ENCODE measurements at regions not wholly inside any gene's neighbourhood (a gene's known extent, or its start where the extent isn't known, plus 50 kb on each side); places are given as distances from the start of the nearest gene placed in this dataset.

- no peak for ATAC-seq (ENCODE audit: low FRiP score in 2 of 2)
- H3K4me3 ChIP-seq, result no peak overlapping the region
- H3K36me3 ChIP-seq, result no peaks in the 10 kb centered on the region
- H3K9me3 ChIP-seq, result no peaks in the 10 kb centered on the region
- H3K4me1 ChIP-seq, result no peaks in the 10 kb centered on the region
- no peak for TF ChIP-seq EP300 (IDR thresholded peaks at IDR 0.05)
- no peak for TF ChIP-seq CTCF (IDR thresholded peaks at IDR 0.05)
- TF ChIP-seq POLR2A (IDR thresholded peaks at IDR 0.05), result no peak
- no peak for TF ChIP-seq POLR2AphosphoS5 (IDR thresholded peaks at IDR 0.05)
- no peak for DNase-seq
- no peaks in the 10 kb centered on the region for H3K27me3 ChIP-seq
- H3K27ac ChIP-seq, result no peak overlapping the region
- WGBS, 2 donors, result 77 to 85% methylated on average over 2 of the region's 2 CpGs
Observed at GRCh38 chr1:71269179-71269578, 188.3 kb upstream of the ZRANB2 start.

DNA sequence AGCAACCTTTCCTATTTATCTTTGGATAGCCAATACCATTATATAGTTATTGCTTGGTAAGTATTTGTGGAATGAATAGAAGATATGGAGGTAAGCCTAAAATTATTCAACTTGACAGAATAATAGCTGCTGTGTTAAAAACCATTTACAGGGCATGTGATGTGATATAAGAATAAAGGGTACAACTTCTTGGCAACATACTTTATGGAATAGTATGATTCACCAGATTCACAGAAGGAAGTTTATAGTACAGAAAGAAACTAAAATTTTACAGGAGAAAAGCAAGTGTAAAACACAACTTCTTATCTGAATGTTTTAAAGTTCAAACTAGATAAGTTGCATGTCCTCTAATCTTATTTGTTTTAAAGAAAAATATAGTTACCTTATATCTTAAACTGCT is 186.4 kb upstream of the ZRANB2 start:
- H3K36me3 ChIP-seq, result no peaks in the 10 kb centered on the region
- H3K9me3 ChIP-seq, result peaks cover 0 to 4% (median 0%) of the 10 kb centered on the region in 4 donors
- TF ChIP-seq EP300 (IDR thresholded peaks at IDR 0.05) (no peak), CTCF (IDR thresholded peaks at IDR 0.05) (no peak), POLR2A (IDR thresholded peaks at IDR 0.05) (no peak), POLR2AphosphoS5 (IDR thresholded peaks at IDR 0.05) (no peak)
- no peak overlapping the region for H3K27ac ChIP-seq
- DNase-seq, result no peak
- no peak overlapping the region for H3K4me3 ChIP-seq
- H3K27me3 ChIP-seq, result no peaks in the 10 kb centered on the region
- ATAC-seq (ENCODE audit: low FRiP score in 2 of 2), result no peak
- no peaks in the 10 kb centered on the region for H3K4me1 ChIP-seq

- no peak for TF ChIP-seq EP300 (IDR thresholded peaks at IDR 0.05)
- TF ChIP-seq POLR2A (IDR thresholded peaks at IDR 0.05), result no peak
- no peak for TF ChIP-seq CTCF (IDR thresholded peaks at IDR 0.05)
- TF ChIP-seq POLR2AphosphoS5 (IDR thresholded peaks at IDR 0.05), result no peak
Observed at GRCh38 chr1:71264039-71264438, 183.2 kb upstream of the ZRANB2 start.

GRCh38 chr1:71262970-71263369 is 182.1 kb upstream of the ZRANB2 start:
- Histone ChIP-seq H3K9me3 (peaks cover 0 to 4% (median 0%) of the 10 kb centered on the region in 4 donors), H3K4me3 (no peak overlapping the region), H3K27ac (no peak overlapping the region), H3K36me3 (no peaks in the 10 kb centered on the region), H3K4me1 (no peaks in the 10 kb centered on the region), H3K27me3 (no peaks in the 10 kb centered on the region)
- no peak for TF ChIP-seq POLR2A (IDR thresholded peaks at IDR 0.05)
- no peak for TF ChIP-seq POLR2AphosphoS5 (IDR thresholded peaks at IDR 0.05)
- TF ChIP-seq CTCF (IDR thresholded peaks at IDR 0.05), result no peak
- no peak for TF ChIP-seq EP300 (IDR thresholded peaks at IDR 0.05)
- 69 to 70% methylated on average over 7 of the region's 7 CpGs for WGBS, 2 donors
- ATAC-seq (ENCODE audit: low FRiP score in 2 of 2), result no peak
- DNase-seq, result no peak

More at GRCh38 chr1:71264039-71264438, 183.2 kb upstream of the ZRANB2 start:
- 66 to 75% methylated on average over 5 of the region's 5 CpGs for WGBS, 2 donors
- Histone ChIP-seq H3K27me3 (no peaks in the 10 kb centered on the region), H3K9me3 (peaks cover 0 to 4% (median 0%) of the 10 kb centered on the region in 4 donors), H3K27ac (no peak overlapping the region), H3K4me3 (no peak overlapping the region), H3K4me1 (no peaks in the 10 kb centered on the region), H3K36me3 (no peaks in the 10 kb centered on the region)
- ATAC-seq (ENCODE audit: low FRiP score in 2 of 2) (no peak), DNase-seq (no peak)

DNA sequence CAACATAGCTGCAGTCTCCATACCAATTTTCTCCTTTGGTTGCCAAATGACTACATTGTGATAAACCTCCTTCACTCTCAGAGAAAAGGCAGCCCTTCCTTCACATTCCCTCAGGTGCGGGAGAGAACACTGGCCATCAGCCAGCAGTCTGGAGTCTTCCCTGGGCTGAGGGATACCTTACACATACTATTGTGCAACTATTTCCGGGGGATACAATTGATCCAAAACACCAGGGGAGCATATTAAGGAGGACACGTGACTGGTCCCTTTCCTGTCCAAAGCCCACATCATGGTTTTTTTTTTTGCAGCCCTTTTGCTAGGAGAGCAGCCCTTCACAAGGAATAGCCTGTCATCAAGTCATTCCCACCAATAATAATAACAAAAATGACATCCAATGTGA is 172.1 kb upstream of the ZRANB2 start:
- 48 to 83% methylated on average over 3 of the region's 3 CpGs for WGBS, 2 donors

More for the DNA sequence above, 172.1 kb upstream of the ZRANB2 start:
- H3K4me1 ChIP-seq, result no peaks in the 10 kb centered on the region
- no peak overlapping the region for H3K27ac ChIP-seq
- H3K9me3 ChIP-seq, result no peaks in the 10 kb centered on the region
- no peaks in the 10 kb centered on the region for H3K27me3 ChIP-seq
- no peak for DNase-seq
- no peak for ATAC-seq (ENCODE audit: low FRiP score in 2 of 2)
- no peaks in the 10 kb centered on the region for H3K36me3 ChIP-seq
- TF ChIP-seq EP300 (IDR thresholded peaks at IDR 0.05) (no peak), POLR2A (IDR thresholded peaks at IDR 0.05) (no peak), POLR2AphosphoS5 (IDR thresholded peaks at IDR 0.05) (no peak), CTCF (IDR thresholded peaks at IDR 0.05) (no peak)
- no peak overlapping the region for H3K4me3 ChIP-seq

Data from upper lobe of left lung (tissue), 6 donors.